ENCODE measurements at regions not wholly inside any gene's neighbourhood (a gene's known extent, or its start where the extent isn't known, plus 50 kb on each side); places are given as distances from the start of the nearest gene placed in this dataset.

GRCh38 chr18:39776766-39777165 is 2178.3 kb upstream of the PIK3C3 start:
- Histone ChIP-seq H3K4me1 (no peaks in the 10 kb centered on the region), H3K36me3 (no peaks in the 10 kb centered on the region)
- ATAC-seq (ENCODE audit: low FRiP score in 2 of 2) = no peak

GRCh38 chr18:39774957-39775598 is 2180.0 kb upstream of the PIK3C3 start:
- ATAC-seq (ENCODE audit: low FRiP score in 2 of 2) = no peak
- no peaks in the 10 kb centered on the region for H3K4me1 ChIP-seq
- DNase-seq = no peak
- no peak overlapping the region for H3K4me3 ChIP-seq
- no peaks in the 10 kb centered on the region for H3K36me3 ChIP-seq
- WGBS, 2 donors = 71 to 73% methylated on average over 3 of the region's 3 CpGs
- TF ChIP-seq EP300 (IDR thresholded peaks at IDR 0.05) (no peak), CTCF (IDR thresholded peaks at IDR 0.05) (no peak), POLR2A (IDR thresholded peaks at IDR 0.05) (no peak), POLR2AphosphoS5 (IDR thresholded peaks at IDR 0.05) (no peak)
- no peaks in the 10 kb centered on the region for H3K9me3 ChIP-seq
- H3K27ac ChIP-seq = no peak overlapping the region
- no peaks in the 10 kb centered on the region for H3K27me3 ChIP-seq

More at GRCh38 chr18:39776766-39777165, 2178.3 kb upstream of the PIK3C3 start:
- DNase-seq = no peak
- Histone ChIP-seq H3K27ac (no peak overlapping the region), H3K9me3 (no peaks in the 10 kb centered on the region), H3K4me3 (no peak overlapping the region), H3K27me3 (no peaks in the 10 kb centered on the region)
- TF ChIP-seq EP300 (IDR thresholded peaks at IDR 0.05) (no peak), POLR2A (IDR thresholded peaks at IDR 0.05) (no peak), POLR2AphosphoS5 (IDR thresholded peaks at IDR 0.05) (no peak), CTCF (IDR thresholded peaks at IDR 0.05) (no peak)

- WGBS, 2 donors = 85 to 98% methylated on average over 2 of the region's 2 CpGs
- ATAC-seq (ENCODE audit: low FRiP score in 2 of 2) (no peak), DNase-seq (no peak)
- no peak overlapping the region for H3K27ac ChIP-seq
- no peaks in the 10 kb centered on the region for H3K36me3 ChIP-seq
- H3K9me3 ChIP-seq = no peaks in the 10 kb centered on the region
- H3K27me3 ChIP-seq = no peaks in the 10 kb centered on the region
- H3K4me3 ChIP-seq = no peak overlapping the region
- no peaks in the 10 kb centered on the region for H3K4me1 ChIP-seq
- TF ChIP-seq POLR2A (IDR thresholded peaks at IDR 0.05) (no peak), EP300 (IDR thresholded peaks at IDR 0.05) (no peak), CTCF (IDR thresholded peaks at IDR 0.05) (no peak), POLR2AphosphoS5 (IDR thresholded peaks at IDR 0.05) (no peak)
Observed at GRCh38 chr18:39773646-39774045, 2181.4 kb upstream of the PIK3C3 start.

DNA sequence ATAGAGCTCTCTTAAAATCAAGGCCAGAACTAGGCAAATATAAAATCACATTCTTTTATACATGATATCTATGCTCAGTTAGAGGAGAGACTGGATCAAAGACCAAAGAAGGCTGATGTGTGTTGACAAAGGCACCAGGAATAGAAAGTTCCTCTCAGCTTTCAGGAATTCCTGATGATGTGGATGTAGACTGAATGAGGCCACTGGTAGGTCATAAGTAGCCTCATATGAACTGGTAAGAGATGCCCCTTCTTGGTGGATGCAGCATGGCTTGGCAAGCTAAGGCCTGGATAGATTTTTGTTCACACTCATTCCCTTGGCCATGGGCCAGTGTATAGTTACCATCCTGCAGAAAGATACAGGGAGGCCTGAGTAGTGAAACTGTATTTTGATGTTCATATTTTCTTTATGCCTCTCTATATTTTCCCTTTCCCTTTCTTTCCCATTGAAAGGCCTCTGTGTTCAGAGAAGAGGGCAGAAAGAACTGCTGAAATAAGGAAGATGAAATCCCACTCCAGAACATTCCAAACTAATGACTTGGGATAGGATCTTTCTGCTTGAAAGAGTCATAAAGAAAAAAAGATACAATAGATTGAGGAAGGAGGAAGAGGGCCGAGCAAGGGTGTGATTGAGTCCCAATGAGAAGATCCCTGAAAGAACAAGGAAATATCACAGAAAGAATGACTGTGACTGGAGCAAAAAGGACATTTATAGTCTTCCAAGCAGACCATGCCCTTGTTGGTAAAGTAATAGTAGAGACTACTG is 2182.7 kb upstream of the PIK3C3 start:
- Histone ChIP-seq H3K27ac (no peak overlapping the region), H3K36me3 (no peaks in the 10 kb centered on the region), H3K9me3 (no peaks in the 10 kb centered on the region), H3K4me3 (no peak overlapping the region), H3K4me1 (no peaks in the 10 kb centered on the region), H3K27me3 (no peaks in the 10 kb centered on the region)
- TF ChIP-seq POLR2AphosphoS5 (IDR thresholded peaks at IDR 0.05) (no peak), EP300 (IDR thresholded peaks at IDR 0.05) (no peak), CTCF (IDR thresholded peaks at IDR 0.05) (no peak), POLR2A (IDR thresholded peaks at IDR 0.05) (no peak)
- DNase-seq (no peak), ATAC-seq (ENCODE audit: low FRiP score in 2 of 2) (no peak)
- whole genome bisulfite sequencing, 2 donors = 77 to 87% methylated on average over 1 of the region's 1 CpG
